NOMO-1 treated with dmso at 0.1 percent for 144 hours (cell line): ENCODE measurements at regions not wholly inside any gene's neighbourhood (a gene's known extent, or its start where the extent isn't known, plus 50 kb on each side); places are given as distances from the start of the nearest gene placed in this dataset.
A peak's percentile ranks its signal among the peaks of the same experiment; 100 is the strongest.

Experiments used
- DNase-seq: peaks from one replicate; lab custom pipeline; 2025; ENCODE audit not compliant: unreplicated experiment; lab: John Stamatoyannopoulos, UW

DNA sequence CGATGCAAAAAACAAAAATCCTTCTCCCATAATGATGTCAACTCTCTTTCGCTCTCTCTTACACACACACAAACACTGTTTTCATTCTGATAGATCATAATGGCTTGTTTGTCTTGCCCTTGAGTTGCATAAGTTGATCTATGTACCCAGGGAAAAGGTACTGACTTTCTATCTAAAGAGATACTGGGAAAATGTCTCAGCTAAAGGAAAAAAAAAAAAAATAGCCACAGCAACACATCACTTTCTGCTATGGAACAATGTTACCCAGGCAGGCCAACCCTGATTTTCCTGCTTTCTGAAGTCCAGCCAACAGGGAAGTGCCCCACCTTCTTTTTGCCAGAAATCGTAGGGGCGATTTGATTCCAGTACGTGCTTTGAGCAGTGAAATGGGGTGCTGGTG is 212.6 kb upstream of the ACTBL2 start:
- no peak for DNase-seq

DNA sequence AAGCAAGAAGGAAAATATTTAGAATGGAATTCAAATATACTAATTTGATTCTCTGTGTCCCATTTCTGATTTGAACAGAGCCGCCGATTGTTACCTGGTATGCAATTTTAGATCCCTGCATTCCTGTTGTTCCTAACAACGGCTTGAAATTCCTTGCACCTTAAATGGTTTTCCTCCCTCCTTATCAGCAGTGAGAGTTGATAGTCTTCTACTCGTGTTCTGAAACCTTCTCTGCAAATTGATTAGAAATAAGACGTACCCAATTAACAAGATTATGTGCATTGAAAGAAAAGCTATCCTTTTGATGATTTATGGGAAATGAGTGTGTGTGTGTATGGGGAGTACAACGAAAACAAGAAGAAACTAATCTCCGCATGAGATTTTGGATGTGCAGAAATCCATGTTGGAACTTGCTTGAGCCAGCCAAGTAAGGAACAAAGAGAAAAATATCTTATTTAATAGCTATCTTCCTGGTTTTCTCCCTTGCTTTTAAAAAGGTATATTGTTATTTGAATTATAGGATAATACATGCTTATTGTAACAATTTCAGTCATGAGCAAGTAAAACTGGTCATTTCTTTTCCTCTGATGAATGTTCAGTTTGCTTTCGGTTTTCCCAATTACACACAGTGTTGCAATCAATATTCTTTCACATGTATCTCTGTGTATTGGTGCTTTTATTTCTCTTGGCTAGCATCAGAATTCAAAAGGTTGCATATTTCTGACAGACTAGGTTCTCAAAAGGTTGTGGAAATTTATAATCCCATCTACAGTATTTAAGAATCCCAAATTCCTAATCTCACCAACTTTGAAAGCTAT is 211.1 kb upstream of the ACTBL2 start:
- no peak for DNase-seq

DNA sequence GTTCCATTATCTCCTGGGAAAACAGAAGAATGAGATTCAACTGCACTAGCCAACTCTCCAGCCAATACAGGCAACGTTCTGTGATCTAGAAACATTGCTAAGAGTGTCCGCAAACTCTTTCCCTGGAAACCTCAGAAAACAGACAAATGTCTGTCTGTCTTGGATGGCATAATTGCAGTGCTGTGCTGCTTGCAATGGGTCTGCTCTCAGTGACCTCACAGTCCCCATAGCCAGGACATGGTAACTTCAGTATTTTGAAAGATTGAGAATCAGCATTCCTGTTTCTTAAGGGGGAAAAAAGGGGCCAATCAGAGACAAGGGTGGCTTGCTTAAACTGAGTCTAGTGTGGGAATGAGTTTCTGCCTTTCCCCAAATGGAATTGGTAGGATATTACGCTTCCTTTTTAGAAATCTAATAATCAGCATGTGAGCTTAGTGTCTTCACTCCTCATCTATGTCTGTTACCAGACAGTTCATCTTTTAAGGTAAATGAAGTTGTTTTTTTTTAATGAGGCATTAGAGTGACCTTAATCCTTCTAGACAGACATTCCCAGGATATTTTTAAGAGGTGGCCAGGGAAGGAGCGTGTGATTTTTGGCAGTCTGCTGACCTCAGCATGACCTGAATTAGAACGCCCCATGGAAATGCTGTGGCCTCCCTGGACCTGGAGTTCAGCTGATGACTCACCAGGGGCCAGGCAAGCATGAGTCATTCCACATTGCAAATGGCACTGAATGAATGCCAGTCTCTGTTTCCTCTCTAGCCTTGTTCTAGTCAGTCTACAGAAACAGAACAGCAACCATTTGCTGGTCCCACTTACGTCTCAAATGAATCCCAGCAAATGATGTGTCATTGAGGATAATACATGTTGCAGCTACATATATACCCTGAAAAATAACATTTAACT is 210.2 kb upstream of the ACTBL2 start:
- DNase-seq = peak; percentile 0

DNA sequence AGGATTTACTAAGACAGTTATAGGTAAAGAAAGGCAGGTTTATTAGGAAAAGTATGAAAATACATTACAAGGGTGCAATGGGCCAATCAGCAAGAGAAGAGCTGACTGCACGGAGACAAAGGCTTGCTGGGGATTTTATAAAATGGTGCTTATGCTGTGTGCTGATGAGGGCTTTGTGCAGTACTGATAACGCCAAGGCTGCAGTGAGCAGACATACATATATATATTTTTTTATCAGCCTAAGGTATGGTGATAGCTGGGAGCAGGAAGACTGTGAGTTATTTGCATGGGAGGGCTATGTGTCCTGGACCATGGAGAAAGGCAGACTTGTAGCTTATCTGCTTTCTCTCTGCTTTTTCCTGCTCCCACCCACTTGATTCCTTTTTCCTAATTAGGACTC is 208.1 kb upstream of the ACTBL2 start:
- DNase-seq = no peak

DNA sequence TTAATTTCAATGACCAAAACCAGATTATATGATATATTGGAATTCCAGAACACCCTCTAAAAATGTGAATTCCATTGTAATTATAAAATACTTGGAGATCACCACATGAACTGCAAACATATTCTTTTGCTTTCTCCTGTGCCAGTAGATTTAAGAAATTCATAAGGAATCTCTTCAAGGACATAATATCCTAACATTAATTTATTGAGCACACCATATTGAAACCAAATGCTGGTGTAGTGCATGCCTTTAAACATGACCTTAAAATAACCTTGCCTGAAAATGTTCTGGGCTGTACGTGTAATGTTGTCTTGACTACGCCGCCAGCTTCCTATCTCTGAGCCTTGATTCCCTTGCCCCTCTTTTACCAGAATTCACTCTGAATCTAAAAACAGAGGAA is 205.0 kb upstream of the ACTBL2 start:
- DNase-seq = no peak

DNA sequence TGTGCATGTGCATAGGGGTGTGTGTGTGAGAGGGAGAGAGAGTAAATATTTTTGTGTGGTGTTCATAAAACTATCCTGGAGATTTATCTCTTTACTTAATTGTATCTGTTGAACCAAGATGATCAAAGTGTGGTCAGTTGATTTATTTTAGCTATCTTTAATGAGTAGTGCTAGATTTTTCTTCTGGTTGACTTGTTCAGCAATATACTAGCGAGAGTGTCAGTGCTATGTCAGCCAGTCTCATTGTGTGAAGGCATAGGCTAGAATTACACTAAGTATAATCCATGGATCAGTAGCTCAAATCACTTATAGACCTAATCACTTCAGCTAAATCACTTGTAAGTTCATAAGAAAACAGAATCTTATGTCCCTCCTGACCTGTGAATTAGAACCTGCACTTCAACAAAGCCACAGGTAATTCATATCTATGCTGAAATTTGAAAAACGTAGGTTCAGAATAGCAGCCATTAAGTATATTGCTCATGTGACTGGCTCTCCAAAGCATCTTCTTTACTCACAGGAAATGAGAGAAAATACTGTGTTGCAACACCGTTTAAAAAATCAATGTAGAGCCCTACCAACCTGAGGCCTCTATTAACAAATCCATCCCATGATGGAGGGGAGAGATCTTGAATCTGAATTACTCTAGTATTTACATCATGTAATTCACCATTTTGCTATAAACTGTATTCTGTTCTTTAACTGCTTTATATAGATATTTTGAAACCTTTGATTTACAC is 203.1 kb upstream of the ACTBL2 start:
- DNase-seq = no peak

DNA sequence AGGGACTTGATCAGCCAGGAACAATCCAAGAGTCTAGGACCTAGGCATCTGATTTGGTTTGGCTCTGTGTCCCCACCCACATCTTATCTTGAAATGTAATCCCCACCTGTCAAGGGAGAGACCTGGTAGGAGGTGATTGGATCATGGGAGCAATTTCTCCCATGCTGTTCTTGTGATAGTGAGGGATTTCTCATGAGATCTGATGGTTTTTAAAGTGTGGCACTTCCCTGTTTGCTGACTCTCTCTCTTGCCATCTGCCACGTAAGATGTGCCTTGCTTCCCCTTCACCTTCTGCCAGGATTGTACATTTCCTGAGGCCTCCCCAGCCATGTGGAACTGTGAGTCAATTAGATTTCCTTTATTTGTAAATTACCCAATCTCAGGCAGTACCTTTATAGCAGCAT is 201.7 kb upstream of the ACTBL2 start:
- no peak for DNase-seq

DNA sequence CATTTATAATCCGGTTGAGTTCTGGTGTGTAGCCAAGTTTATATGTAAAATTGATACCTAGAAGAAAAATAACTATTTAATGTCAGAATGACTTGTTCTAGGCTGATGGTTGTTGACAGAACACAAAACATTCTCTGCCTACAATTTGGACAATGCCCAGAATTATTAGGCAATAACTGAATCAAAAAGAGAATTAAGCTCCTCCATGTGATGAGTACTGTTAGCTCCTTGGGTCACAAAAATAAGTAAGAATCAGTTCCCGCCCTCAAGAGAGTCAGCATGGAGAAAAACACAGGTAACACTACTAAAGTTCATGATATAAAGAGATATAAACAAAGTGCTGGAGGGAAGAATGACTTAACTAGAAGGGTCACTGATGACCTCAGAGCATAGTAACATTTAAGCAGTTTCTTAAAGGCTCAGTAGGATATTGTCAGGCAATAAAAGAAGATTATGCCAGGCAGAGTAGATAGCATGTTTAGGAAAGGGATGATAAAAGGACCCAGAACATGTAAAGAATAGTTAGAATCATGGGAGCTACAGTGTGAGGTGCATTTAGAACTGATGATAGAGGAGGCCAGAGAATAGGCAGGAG is 200.5 kb upstream of the ACTBL2 start:
- DNase-seq = no peak

DNA sequence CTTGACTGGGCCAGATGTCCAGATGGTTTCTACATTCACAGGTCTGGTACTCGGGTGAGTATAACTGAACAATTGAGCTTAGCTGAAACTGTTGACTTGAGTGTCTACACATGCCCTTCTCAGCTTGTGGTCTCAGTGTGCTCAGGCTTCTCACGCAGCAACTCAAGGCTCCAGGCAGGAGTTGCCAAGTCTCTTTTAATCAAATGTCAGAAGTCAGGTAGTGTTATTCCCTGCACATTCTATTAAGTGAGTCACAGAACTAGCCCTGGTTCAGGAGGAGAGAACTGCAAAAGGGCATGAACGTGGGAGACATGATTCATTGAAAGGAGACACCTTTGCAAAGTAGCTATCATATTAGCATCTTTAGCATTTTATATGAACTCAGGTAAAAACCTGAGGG is 199.3 kb upstream of the ACTBL2 start:
- DNase-seq = no peak

DNA sequence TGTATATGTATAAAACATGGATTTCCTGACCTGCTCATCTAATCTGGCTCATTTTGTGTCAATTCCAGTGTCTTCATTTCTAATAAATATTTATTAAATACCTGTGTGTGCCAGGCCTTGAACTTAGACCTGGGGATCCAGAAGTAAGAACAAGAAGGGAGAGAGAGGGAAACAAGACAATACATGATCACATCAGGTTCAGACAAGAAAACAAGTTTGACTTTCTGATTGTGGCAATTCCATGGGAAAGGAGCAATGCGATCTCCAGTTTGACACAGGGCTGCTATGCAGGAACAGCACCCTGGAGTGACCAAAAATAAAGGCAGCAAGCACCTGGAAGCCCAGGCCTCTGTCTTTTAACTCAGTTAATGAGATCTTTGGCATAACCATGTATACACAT is 198.1 kb upstream of the ACTBL2 start:
- DNase-seq = no peak

DNA sequence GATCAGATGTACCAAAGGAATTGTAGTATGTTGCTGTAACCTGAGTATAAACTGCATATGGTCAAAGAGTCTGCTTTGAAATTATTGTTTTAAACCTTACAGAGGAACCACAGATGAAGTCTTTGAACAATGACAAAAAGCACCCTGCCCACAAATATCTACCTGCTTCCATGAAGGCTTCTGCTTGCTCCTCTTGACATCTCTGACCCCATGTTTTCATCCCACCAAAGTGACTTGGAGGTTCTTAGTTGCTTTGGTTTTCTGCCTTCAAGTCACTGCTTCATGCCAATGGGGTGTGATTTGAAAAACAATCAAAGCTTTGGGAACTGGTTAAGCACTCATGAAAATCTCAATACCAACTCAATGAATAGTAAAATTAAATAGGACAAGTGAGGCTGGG is 194.6 kb upstream of the ACTBL2 start:
- DNase-seq = no peak

DNA sequence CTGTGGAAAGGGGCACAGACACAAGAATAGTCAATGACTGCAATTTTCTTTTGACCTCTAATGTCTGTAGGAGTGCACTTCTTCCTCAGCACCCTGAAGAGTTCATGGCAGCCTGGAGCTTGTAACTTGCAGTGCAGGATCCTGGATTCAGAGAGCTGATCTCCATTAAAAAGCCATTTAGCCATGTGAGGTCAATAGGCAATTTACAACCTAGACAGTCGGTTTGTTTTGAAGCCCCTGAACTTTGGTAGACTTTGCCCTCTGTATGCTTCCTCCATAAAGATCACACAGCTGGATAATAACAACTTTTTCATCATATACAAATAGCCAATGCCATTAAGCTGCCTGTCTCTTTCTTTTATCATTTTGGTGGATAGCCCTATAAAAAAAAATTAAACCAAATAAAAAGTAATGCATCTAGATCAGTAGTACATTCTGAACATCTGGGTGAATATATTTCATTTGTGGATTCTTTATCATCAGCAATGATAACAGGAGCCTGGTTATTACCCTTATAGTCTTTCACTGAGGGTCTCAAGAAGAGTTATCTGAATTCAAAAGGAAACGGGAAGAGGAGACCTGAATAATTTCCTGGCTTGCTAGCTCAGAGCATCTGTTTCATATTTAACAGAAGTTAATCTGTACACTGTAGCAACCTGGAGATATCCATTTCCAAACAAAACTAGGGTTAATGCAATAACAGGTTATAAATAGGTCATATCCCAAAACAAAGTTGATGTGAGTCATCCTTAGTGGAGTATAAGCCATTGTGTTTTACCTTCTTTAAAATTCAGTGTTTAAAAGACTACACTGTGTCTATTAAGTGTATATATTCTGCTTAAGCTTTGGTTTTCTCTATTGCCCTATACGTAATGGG is 193.8 kb upstream of the ACTBL2 start:
- no peak for DNase-seq

DNA sequence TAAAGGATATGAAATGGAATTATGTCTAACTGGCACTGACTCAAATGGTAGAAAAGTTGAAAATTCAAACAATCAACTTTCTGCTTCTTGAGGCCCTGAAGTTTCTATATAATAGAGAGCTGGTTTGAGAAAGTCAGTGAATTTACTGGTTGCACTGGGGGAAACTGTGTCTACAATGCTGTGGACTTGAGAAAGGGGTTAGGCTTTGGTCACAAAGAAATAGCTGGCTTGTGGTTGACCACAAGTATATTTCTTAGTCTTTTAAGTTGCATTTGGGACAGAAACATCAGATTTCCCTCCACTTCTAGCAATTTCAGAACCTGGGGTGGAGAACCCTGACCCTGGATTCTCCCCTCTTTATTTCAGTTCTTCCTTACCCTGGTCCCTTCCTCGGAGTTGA is 192.6 kb upstream of the ACTBL2 start:
- no peak for DNase-seq

DNA sequence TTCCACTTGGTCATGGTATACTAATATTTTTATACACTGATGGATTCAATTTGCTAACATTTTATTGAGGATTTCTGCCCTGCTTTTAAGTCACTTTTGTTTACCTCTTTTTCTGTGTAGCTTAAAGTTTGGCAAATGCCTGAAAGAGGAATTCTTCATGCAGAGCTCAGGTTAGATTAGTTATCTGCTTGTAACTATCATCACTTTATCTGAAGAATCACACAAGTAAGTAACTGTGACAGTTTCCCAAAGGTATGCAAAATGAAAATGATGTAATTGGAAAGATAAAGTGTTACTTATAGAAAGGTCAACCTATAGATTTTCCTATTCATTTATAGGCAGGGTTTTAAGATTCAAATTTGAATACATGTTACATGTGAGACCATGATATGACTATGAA is 188.8 kb upstream of the ACTBL2 start:
- DNase-seq = no peak

DNA sequence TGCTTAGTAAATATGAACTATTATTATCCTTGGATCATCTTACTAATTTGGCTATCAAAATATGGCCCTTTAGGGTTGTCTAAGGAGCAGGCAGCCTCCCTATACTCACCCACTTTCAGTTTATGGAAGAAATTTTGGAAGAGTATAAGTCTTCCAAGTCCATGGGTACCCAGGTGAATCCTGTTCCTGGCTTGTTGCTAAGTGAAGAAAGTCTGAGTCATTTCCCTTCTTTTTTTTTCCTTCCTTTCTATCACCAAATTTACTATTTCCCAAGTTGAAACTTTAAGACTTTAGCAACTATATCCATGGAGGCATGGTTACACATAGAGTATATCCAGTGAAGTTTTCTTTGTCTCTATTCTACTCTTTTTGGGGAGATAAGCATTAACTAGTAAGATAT is 184.0 kb upstream of the ACTBL2 start:
- no peak for DNase-seq

DNA sequence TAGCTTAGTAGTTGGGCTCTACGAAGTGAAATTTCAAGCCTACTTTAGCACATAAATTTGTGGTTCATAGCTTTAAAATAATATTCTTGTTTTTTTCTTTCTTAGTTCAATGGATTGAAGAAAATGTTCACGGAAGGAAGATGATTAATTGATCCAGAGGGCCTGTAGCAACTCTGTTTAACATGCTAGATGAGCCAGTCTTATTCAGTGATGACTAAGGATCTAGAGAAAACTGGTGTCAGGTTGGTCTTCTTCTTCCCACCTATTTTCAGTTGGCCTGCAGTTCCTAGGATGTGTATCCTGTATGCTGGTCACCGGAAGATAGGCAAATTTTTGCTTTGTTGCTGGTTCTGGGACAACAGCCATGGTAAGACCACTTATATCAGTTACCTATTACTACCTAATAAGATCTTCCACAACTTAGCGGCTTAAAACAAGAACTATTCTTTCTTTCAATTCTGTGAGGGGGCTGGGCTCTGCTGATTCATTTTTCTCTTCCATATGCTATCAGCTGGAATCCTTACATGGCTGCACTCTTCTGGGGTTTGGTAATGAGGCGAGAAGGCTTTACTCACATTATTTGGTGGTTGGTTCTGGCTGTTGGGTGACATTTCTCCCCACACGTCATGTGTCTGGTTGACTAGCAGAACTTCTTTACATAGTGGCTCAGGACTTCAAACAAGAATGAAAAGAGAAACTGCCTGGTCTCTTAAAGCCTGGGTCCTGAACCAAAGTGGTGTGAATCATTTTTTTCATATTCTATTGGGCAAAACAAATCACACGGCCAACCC is 182.7 kb upstream of the ACTBL2 start:
- DNase-seq = no peak

DNA sequence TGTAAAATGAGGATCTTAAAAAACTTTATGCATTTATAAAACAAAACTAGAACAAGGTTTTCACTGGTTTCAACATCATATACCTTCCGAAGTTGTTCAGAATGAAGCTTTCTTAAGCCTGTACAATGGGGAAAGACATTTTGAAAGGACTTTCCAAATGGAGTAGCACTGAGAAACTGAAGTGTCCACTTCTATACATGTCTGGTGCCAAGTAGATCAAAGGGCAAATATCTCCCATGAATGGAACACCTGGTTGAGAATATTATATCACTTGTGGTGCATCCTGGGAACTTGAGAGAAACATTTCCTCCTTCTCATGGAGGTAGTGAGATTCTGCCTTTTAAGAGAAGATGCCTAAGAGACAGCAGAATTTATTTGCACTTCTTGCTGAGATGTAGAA is 182.1 kb upstream of the ACTBL2 start:
- no peak for DNase-seq

DNA sequence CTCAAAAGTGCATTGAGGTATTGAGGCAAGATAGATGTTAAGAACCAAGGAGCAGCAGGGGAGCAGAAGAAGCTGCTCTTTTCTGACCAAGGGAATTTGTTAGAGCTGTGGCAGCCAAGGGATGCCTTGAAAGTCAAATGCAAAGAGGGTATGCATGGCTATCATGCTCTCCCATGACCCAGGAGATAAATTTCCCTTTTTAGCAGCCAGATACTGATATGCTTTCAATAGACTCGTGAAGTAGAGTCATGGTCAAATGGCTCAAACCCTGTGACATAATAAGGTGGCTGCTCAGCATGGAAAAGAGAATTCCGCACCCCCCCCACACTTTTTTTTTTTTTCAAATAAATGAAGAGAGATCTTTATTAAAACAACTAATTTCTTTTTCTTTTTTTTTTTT is 180.9 kb upstream of the ACTBL2 start:
- DNase-seq = no peak

DNA sequence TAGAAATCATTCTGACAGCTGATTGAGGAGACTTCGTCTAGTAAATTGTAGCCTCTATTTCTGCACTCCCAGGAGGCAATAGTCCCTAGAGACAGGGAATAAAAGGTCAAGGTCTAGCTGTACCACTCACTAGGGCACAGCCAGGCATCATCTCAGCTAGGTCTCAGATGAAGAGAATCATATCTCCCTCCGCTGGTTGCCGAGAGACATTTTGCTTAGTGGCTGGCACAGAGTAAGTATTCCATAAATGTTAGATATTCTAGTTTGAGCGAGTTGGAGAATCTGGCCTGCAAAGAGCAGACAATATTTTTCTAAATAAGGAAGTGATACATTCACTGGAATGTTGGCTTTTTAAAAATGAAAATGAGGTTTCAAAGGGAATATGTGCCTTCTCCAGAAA is 180.4 kb upstream of the ACTBL2 start:
- DNase-seq = no peak

DNA sequence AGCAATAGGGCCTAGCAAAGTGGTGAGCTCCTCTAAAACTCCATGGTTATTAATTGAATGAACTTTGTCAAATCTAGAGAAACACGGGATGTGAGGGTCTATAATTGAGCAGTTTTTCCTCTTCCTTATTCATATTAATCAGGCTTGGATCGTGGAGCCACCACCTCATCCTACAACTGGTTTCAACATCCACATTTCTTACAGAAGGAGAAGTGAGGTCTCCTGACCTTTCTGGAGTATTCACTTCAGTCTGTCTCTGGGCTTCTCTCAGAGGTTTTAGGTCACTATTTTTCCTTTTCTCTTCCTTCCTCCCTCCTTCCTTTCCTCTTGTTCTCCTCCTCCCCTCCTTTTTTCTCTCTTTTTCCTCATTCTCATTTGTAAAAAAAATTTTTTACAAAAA is 177.3 kb upstream of the ACTBL2 start:
- DNase-seq = no peak
